ENCODE measurements at regions not wholly inside any gene's neighbourhood (a gene's known extent, or its start where the extent isn't known, plus 50 kb on each side); places are given as distances from the start of the nearest gene placed in this dataset.

- TF ChIP-seq REXO4 (CRISPR knock-in tag; IDR thresholded peaks at IDR 0.05; ENCODE audit: borderline replicate concordance) (no peak), PLRG1 (conservative IDR thresholded peaks at IDR 0.05) (no peak), ZNF235 (CRISPR knock-in tag; IDR thresholded peaks at IDR 0.05; ENCODE audit: borderline replicate concordance) (0 out of 2 replicates have a peak, but pooled peaks have one; percentile 67), ZBTB8A (CRISPR knock-in tag; IDR thresholded peaks at IDR 0.05; ENCODE audit: borderline replicate concordance, low read depth) (peak; percentile 80; the same call in 1 of the 2 replicates), KAT2B (IDR thresholded peaks at IDR 0.05; ENCODE audit: borderline replicate concordance, low read depth, low read length) (no peak), ZNF260 (CRISPR knock-in tag; IDR thresholded peaks at IDR 0.05; ENCODE audit: borderline replicate concordance, low read depth) (no peak), CCDC6 (CRISPR knock-in tag; IDR thresholded peaks at IDR 0.05) (0 out of 2 replicates have a peak, but pooled peaks have one; percentile 71), ZNF446 (CRISPR knock-in tag; IDR thresholded peaks at IDR 0.05) (no peak), DNMT3B (CRISPR knock-in tag; conservative IDR thresholded peaks at IDR 0.05) (peak; percentile 73; the same call in 1 of the 2 replicates), NONO (IDR thresholded peaks at IDR 0.05) (no peak), NONO (CRISPR knock-in tag; conservative IDR thresholded peaks at IDR 0.05) (peak; percentile 96), HOXA5 (CRISPR knock-in tag; IDR thresholded peaks at IDR 0.05) (peak; percentile 90), PHB2 (IDR thresholded peaks at IDR 0.05; ENCODE audit: partially characterized antibody) (no peak), BCL6 (CRISPR knock-in tag; IDR thresholded peaks at IDR 0.05) (peak; percentile 97), AKNA (CRISPR knock-in tag; IDR thresholded peaks at IDR 0.05; ENCODE audit: borderline replicate concordance) (no peak; the same call in 1 of the 2 replicates), ZNF225 (CRISPR knock-in tag; IDR thresholded peaks at IDR 0.05) (0 out of 2 replicates have a peak, but pooled peaks have one; percentile 32), ZBTB10 (CRISPR knock-in tag; IDR thresholded peaks at IDR 0.05; ENCODE audit: borderline replicate concordance) (peak; percentile 100)
- TF ChIP-seq, protein P1, sequence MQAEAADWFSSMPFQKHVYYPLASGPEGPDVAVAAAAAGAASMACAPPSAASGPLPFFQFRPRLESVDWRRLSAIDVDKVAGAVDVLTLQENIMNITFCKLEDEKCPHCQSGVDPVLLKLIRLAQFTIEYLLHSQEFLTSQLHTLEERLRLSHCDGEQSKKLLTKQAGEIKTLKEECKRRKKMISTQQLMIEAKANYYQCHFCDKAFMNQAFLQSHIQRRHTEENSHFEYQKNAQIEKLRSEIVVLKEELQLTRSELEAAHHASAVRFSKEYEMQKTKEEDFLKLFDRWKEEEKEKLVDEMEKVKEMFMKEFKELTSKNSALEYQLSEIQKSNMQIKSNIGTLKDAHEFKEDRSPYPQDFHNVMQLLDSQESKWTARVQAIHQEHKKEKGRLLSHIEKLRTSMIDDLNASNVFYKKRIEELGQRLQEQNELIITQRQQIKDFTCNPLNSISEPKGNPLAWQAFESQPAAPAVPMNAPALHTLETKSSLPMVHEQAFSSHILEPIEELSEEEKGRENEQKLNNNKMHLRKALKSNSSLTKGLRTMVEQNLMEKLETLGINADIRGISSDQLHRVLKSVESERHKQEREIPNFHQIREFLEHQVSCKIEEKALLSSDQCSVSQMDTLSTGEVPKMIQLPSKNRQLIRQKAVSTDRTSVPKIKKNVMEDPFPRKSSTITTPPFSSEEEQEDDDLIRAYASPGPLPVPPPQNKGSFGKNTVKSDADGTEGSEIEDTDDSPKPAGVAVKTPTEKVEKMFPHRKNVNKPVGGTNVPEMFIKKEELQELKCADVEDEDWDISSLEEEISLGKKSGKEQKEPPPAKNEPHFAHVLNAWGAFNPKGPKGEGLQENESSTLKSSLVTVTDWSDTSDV (CRISPR knock-in tag; IDR thresholded peaks at IDR 0.05), result no peak
Observed at GRCh38 chr16:85422632-85423550, 190.2 kb upstream of the GSE1 start (continued).
